ENCODE measurements at regions not wholly inside any gene's neighbourhood (a gene's known extent, or its start where the extent isn't known, plus 50 kb on each side); places are given as distances from the start of the nearest gene placed in this dataset.

- no peak for DNase-seq (ENCODE audit: low spot score)
These were observed 58.1 kb upstream of the IL2 start for GRCh38 chr4:122514671-122515070.

GRCh38 chr4:122512430-122512829, 55.9 kb upstream of the IL2 start:
- DNase-seq (ENCODE audit: low spot score) = no peak

GRCh38 chr4:122508083-122508482, 51.6 kb upstream of the IL2 start:
- DNase-seq (ENCODE audit: low spot score) = no peak
